HG02623 (cell line): ENCODE measurements at regions not wholly inside any gene's neighbourhood (a gene's known extent, or its start where the extent isn't known, plus 50 kb on each side); places are given as distances from the start of the nearest gene placed in this dataset.
A peak's percentile ranks its signal among the peaks of the same experiment; 100 is the strongest.

Experiments used
- ATAC-seq: cut with Tn5 transposase; IDR thresholded peaks from one replicate; pipeline ENCODE4 v1.9.1; 2021; ENCODE audit warnings: moderate library complexity; ENCODE audit not compliant: unreplicated experiment

DNA sequence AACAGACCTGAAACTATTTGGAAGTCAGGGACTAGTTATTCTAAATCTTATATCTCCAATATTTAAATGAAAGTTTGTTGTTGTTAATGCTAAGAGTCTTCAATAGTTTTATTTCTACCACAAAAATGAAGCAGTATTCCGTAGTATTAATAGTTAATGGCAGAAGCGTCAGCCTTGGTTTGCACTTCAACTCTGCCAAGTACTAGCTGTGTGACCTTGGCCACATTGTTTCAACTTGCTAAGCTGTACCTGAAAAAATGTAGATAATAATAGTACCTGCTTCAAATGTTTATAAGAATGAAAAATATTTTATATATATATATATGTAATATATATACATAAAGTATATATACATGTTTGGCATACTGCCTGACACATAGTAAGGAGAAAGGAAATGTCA lies 354.6 kb upstream of the SATB1 start:
- ATAC-seq, result no peak

DNA sequence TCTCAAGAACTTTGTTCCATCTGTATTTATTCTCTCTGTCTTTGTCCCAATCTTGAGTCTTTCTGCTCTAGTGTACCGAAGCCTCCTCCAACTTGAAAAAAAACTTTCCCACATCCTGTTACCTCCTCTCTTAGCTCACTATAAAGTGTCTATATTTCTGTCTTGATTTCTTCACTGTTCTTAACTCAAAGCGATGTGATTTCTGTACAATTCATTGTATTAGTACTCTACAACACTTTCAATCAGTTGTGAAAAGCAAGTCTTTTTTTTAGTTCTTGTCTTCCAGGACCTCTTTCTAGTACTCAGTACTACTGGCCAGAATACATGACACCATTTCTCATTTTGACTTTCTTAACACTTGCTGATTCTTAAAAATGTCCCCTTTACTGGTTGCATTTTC lies 353.5 kb upstream of the SATB1 start:
- ATAC-seq, result no peak

- ATAC-seq, result no peak
These were observed 353.0 kb upstream of the SATB1 start for GRCh38 chr3:18778094-18778493.

- no peak for ATAC-seq
These were observed 350.4 kb upstream of the SATB1 start for GRCh38 chr3:18775501-18775900.

GRCh38 chr3:18774319-18775088 lies 349.4 kb upstream of the SATB1 start:
- no peak for ATAC-seq

- no peak for ATAC-seq
These were observed 347.7 kb upstream of the SATB1 start for GRCh38 chr3:18772699-18773305.

DNA sequence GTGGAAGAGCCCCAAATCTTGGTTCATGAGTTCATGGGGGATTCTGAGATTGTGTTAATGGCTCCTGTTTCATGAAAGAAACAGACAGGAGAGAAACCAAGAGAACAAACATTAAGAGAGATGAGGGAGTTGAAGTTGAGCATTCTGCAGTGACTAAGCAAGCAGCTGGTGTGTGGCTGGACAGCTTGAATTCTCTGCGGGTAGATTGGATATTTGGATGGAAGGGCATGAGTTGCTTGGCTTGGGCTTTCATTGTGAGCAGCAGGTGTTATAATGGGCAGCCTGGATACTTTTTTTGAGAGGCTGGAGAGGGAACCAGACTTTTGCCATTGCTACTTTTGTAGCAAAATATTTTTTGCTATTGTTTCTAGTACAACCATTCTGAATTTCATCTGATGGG lies 346.8 kb upstream of the SATB1 start:
- no peak for ATAC-seq

GRCh38 chr3:18770800-18771199 lies 345.7 kb upstream of the SATB1 start:
- ATAC-seq, result no peak

GRCh38 chr3:18767756-18768303 lies 342.7 kb upstream of the SATB1 start:
- no peak for ATAC-seq

DNA sequence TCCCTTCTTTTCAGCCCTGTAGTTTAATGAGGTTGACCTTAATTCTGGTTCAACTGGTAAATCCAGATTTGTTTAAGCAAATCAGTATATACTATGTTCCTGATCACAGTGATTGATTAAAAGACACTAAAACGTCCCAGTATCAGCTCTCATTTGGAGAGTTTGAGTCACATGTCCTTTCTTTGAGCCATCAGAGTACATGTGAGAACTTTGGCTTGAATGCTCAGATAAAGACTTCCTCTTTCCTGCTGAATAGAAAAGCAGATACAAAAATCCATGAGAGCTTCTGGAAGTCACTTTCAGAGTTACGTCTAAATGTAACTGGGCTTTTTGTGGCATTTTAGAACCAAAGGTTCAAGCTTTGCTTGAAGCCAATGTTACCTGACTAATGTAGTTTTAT lies 341.8 kb upstream of the SATB1 start:
- no peak for ATAC-seq

DNA sequence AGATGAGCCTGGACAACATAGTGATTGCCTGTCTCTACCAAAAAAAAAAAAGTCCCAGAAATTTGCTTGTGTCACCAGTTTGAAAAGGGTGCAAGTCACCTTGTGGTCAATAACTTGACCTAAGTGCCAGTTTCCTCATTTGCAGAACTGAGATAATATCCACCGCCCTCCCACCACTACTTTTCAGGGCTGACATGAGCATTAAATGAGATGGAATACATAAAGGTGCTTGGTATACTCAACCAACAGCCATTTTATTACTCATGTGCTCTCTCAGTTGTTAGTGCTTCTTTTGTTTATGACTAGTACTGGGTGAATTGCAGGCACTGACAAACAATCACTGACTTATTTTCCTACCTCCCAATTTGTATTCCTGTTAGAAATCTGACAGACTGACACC lies 340.5 kb upstream of the SATB1 start:
- ATAC-seq, result no peak

DNA sequence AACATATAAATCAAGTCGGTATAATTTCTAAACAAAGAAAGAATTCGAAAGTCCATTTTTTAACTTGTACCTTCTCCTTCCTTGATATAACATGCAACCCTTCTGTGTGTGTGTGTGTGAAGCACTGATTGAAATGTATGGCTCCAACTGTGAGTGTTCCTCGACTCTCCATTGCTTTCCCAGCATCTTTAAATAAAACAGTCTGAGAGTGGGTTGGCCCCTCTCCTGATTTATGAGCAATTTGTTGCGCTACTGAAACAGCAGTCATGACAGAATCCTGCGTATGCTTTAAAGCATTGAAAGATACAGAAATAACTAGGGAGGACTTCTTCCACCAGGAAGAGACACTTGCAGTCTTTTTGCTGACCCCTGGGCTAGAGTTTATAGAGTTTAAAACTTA lies 340.0 kb upstream of the SATB1 start:
- ATAC-seq, result no peak

GRCh38 chr3:18761530-18761929 lies 336.4 kb upstream of the SATB1 start:
- ATAC-seq, result no peak

- peak; percentile 94 for ATAC-seq
These were observed 333.0 kb upstream of the SATB1 start for GRCh38 chr3:18758047-18758704.

- no peak for ATAC-seq
These were observed 332.3 kb upstream of the SATB1 start for GRCh38 chr3:18757476-18757875.

DNA sequence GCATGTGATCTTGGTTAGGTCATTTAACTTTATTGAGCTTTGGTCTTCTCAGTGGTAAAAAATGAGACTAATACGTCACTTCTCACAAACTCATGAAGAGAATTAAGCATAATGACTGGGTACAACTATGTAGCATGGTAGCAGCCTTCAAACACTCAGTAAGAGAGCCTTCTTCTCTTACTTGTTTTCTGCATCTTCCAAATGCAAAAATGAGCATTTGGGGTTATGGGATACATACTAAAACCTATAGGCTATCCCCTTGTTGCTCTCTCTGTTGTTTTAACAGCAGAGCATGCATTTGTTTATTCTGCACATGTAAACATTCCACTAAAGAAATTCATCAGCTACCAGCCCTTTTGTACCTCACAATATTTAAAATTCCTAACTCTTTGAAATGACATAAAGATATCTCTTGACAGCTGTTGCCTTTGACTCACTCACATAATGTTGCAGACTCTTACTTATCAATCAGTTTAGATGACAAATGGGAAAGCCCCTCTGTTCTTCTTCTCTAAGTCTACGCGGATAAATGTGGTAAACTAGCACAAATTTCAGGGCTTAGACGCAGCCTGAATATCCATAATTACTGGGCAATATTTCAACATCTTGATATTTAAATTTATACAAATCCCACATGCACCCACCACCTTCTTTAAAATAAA lies 327.3 kb upstream of the SATB1 start:
- no peak for ATAC-seq

GRCh38 chr3:18751514-18751913 lies 326.4 kb upstream of the SATB1 start:
- ATAC-seq, result peak; percentile 52

DNA sequence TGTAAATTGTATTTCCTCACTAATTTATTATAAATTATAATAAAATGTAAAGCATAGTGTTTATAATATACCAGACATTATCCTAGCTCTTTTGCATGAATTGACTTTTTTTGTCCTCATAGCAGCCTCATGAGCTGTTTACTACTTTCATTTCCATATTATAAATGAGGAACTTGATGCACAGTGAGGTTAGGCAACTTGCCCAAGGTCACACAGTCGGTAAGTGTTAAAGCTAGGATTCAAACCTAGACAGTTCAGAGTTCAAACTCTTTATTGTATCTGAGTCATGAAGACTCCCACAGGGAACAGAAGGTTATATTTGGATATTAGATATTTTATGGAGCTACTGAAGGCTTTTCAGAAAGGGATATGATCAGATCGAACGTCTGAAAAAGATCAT lies 322.2 kb upstream of the SATB1 start:
- no peak for ATAC-seq

GRCh38 chr3:18745472-18745871 lies 320.3 kb upstream of the SATB1 start:
- ATAC-seq, result no peak

- ATAC-seq, result no peak
These were observed 319.3 kb upstream of the SATB1 start for GRCh38 chr3:18744472-18744871.

- ATAC-seq, result no peak
These were observed 318.6 kb upstream of the SATB1 start for GRCh38 chr3:18743761-18744160.
